Upper lobe of left lung (tissue), 4 donors: ENCODE measurements at regions not wholly inside any gene's neighbourhood (a gene's known extent, or its start where the extent isn't known, plus 50 kb on each side); places are given as distances from the start of the nearest gene placed in this dataset.

ENCODE experiments used
- CTCF ChIP-seq, 6 experiments: fragments of 450-650 bp in 4 of 6; fragments of 200-600 bp in 2 of 6; sonication (generic) in 2 of 6; IDR thresholded peaks; one replicate each; pipeline ENCODE4 v1.5.1; 2016 to 2019; ENCODE audit warnings: antibody characterized with exemption in 6 of 6
- POLR2A ChIP-seq, 4 donors: fragments of 450-650 bp; IDR thresholded peaks; one replicate each; pipeline ENCODE4 v1.5.1; 2016 to 2017; ENCODE audit warnings: antibody characterized with exemption in 4 of 4, mild to moderate bottlenecking in 2 of 4
- POLR2AphosphoS5 ChIP-seq, 2 donors: sonication (generic); formaldehyde crosslinking; IDR thresholded peaks; one replicate each; pipeline ENCODE4 v1.5.1; 2017; ENCODE audit warnings: antibody characterized with exemption in 2 of 2

- TF ChIP-seq CTCF (IDR thresholded peaks at IDR 0.05) (no peak), POLR2AphosphoS5 (IDR thresholded peaks at IDR 0.05) (no peak), POLR2A (IDR thresholded peaks at IDR 0.05) (no peak)
These were observed 290.7 kb upstream of the ASIC2 start for GRCh38 chr17:33583518-33584417.
